Body of pancreas (tissue), 4 donors: ENCODE measurements at regions not wholly inside any gene's neighbourhood (a gene's known extent, or its start where the extent isn't known, plus 50 kb on each side); places are given as distances from the start of the nearest gene placed in this dataset.

Source experiments
- ATAC-seq: fragments of 150-250 bp; one replicate; pipeline ENCODE4 v1.9.1; 2016
- DNase-seq, 4 donors: peaks; one replicate each; pipeline ENCODE4 v3.0.0-alpha.2; 2019
- H3K27ac ChIP-seq, 4 donors: fragments of 200-600 bp; sonication (generic); 1 replicate in 3 of 4; 2 replicates in 1 of 4; pipeline versions ENCODE4 v1.5.1 to v1.6.1; 2016 to 2019; ENCODE audit warnings: mild to moderate bottlenecking in 1 of 4, mixed read lengths in 1 of 4, moderate library complexity in 1 of 4
- H3K27me3 ChIP-seq, 2 donors: fragments of 200-600 bp; sonication (generic); one replicate each; pipeline ENCODE4 v1.6.0; 2016; ENCODE audit warnings: mild to moderate bottlenecking in 1 of 2
- H3K36me3 ChIP-seq, 2 donors: fragments of 200-600 bp; sonication (generic); replicated peaks in 1 of 2; 2 replicates each; pipeline ENCODE4 v1.5.1; 2016; ENCODE audit warnings: low read depth in 2 of 2; ENCODE audit not compliant: insufficient read depth in 1 of 2
- H3K4me1 ChIP-seq: fragments of 200-600 bp; sonication (generic); one replicate; pipeline ENCODE4 v1.6.0; 2016
- H3K4me3 ChIP-seq, 2 donors: fragments of 200-600 bp; sonication (generic); 1 replicate in 1 of 2; 2 replicates in 1 of 2; pipeline ENCODE4 v1.5.1; 2016 to 2019
- H3K9me3 ChIP-seq, 3 donors: fragments of 200-600 bp; sonication (generic); 1 replicate in 2 of 3; 2 replicates in 1 of 3; pipeline ENCODE4 v1.5.1; 2016
- POLR2A ChIP-seq, 3 donors: fragments of 450-650 bp; IDR thresholded peaks; one replicate each; pipeline ENCODE4 v1.6.1; 2016; ENCODE audit warnings: antibody characterized with exemption in 3 of 3, mild to moderate bottlenecking in 2 of 3
- WGBS, 2 donors: methylation state at CpG; one replicate each; pipeline ENCODE4 v1.1.5; 2017; 5-methylcytosine and 5-hydroxymethylcytosine counted together
- intact Hi-C: fragments of 100-400 bp; cut with DNase I; formaldehyde crosslinking; loops from one replicate; pipeline ENCODE4 v1.15.1; 2023
- TF ChIP-seq, protein P1 (sequence below), 7 experiments: fragments of 450-650 bp in 4 of 7; fragments of 200-600 bp in 3 of 7; sonication (generic) in 3 of 7; IDR thresholded peaks; one replicate each; pipeline ENCODE4 v1.5.1; 2016 to 2019; ENCODE audit warnings: antibody characterized with exemption in 7 of 7

DNA sequence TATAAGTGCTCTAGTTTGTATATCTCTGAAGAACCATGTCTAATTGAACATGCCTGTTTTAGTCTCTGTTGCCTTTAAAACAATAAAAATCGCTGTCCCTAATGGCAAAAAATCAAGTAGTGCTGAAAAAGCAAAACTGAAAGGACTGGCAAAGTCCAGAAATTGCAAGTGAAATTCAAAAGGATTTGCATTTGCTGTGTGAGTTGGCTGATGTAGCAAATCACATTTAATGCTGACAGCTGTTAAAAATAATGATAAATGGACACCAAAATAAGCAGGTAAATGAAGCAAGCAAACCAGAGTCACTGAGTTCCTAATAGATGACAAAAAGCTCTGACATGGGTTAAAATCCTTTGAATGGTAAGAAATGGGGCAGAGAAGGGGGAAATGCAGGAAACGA, 874.1 kb downstream of the GRM8 start:
- intact Hi-C loops: no loop called here
- ATAC-seq (no peak), DNase-seq (no peak)
- Histone ChIP-seq H3K27ac (no peak overlapping the region), H3K4me3 (no peak overlapping the region), H3K4me1 (no peaks in the 10 kb centered on the region), H3K27me3 (no peaks in the 10 kb centered on the region), H3K36me3 (no peaks in the 10 kb centered on the region), H3K9me3 (no peaks in the 10 kb centered on the region)
- 43 to 46% methylated on average over 2 of the region's 2 CpGs for WGBS, 2 donors
- TF ChIP-seq POLR2A (IDR thresholded peaks at IDR 0.05): no peak
- TF ChIP-seq, protein P1, sequence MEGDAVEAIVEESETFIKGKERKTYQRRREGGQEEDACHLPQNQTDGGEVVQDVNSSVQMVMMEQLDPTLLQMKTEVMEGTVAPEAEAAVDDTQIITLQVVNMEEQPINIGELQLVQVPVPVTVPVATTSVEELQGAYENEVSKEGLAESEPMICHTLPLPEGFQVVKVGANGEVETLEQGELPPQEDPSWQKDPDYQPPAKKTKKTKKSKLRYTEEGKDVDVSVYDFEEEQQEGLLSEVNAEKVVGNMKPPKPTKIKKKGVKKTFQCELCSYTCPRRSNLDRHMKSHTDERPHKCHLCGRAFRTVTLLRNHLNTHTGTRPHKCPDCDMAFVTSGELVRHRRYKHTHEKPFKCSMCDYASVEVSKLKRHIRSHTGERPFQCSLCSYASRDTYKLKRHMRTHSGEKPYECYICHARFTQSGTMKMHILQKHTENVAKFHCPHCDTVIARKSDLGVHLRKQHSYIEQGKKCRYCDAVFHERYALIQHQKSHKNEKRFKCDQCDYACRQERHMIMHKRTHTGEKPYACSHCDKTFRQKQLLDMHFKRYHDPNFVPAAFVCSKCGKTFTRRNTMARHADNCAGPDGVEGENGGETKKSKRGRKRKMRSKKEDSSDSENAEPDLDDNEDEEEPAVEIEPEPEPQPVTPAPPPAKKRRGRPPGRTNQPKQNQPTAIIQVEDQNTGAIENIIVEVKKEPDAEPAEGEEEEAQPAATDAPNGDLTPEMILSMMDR (IDR thresholded peaks at IDR 0.05): no peak

DNA sequence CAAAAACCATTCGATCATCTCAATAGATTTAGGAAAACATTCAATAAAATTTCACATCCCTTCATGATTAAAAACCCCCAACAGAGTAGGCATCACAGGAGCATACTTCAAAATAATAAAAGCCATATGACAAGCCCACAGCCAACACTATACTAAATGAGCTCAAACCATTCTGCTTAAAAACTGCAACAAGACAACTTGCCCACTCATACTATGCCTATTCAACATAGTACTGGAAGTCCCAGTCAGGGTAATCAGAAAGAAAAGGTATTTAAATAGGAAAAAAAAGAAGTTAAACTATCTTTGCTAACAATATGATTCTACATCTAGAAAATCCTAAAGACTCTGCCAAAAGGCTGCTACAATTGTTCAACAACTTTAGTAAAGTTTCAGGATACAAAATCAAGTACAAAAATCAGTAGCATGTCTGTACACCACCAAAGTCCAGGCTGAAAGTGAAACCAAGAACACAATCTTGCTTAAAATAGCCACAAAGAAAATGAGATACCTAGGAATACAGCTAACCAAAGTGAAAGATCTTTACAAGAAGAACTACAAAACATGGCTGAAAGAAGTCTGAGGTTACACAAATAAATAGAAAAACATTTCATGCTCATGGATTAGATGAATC, 882.6 kb downstream of the GRM8 start:
- WGBS, 2 donors: 73 to 74% methylated on average over 1 of the region's 1 CpG
- no peak for TF ChIP-seq POLR2A (IDR thresholded peaks at IDR 0.05)
- TF ChIP-seq, protein P1 (IDR thresholded peaks at IDR 0.05): no peak

DNA sequence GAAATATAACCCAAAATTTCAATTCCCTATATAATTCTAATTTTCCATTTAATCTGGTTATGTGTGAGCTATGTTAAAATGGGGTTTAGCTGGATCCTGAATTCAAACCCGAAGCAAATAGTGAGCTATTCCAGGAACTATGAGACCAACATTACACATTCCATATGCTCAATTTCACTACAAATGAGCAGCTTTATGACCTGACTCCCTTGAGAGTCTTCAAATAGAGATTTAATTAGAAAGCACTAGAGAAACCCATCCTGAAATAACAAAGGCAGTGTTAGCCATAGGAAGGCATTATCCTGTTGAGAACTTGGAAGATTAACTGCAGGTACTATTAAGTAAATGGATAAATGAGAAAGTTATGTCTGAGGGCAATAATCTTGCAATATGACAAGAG, 890.0 kb downstream of the GRM8 start:
- H3K27me3 ChIP-seq: no peaks in the 10 kb centered on the region
- no peaks in the 10 kb centered on the region for H3K9me3 ChIP-seq
- TF ChIP-seq POLR2A (IDR thresholded peaks at IDR 0.05): no peak
- TF ChIP-seq, protein P1 (IDR thresholded peaks at IDR 0.05): no peak
- intact Hi-C loops: no loop called here
- H3K4me3 ChIP-seq: no peak overlapping the region
- H3K36me3 ChIP-seq: no peaks in the 10 kb centered on the region
- WGBS, 2 donors: 44 to 63% methylated on average over 1 of the region's 1 CpG
- no peak for DNase-seq
- H3K27ac ChIP-seq: no peak overlapping the region
- H3K4me1 ChIP-seq: no peaks in the 10 kb centered on the region
- ATAC-seq: no peak

More for the DNA sequence above, 882.6 kb downstream of the GRM8 start:
- no peak for DNase-seq
- Histone ChIP-seq H3K9me3 (no peaks in the 10 kb centered on the region), H3K27ac (no peak overlapping the region), H3K4me3 (no peak overlapping the region), H3K4me1 (no peaks in the 10 kb centered on the region), H3K36me3 (no peaks in the 10 kb centered on the region), H3K27me3 (no peaks in the 10 kb centered on the region)
- no peak for ATAC-seq
- intact Hi-C loops: no loop called here

DNA sequence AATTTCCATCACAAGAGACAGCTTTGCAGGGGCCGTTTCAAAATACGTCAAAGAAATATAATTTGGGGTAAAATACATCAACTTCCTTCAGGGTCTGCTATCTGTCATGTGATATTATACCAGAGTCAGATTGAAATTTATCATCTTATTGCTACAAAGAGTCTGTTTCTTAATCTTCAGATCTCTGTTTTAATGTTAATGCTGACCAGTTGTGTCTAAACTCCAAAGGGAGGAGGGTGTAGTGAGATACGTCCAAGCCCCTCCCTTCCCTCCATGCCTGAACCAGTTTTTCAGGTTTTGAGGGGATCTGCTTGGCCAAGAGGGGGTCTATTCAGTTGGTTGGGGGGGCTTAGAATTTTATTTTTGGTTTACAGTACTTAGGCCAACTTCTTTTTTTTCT, 891.6 kb downstream of the GRM8 start:
- Histone ChIP-seq H3K27me3 (no peaks in the 10 kb centered on the region), H3K9me3 (no peaks in the 10 kb centered on the region), H3K4me1 (no peaks in the 10 kb centered on the region), H3K27ac (no peak overlapping the region), H3K36me3 (no peaks in the 10 kb centered on the region), H3K4me3 (no peak overlapping the region)
- 55 to 65% methylated on average over 3 of the region's 3 CpGs for WGBS, 2 donors
- TF ChIP-seq, protein P1 (IDR thresholded peaks at IDR 0.05): no peak
- TF ChIP-seq POLR2A (IDR thresholded peaks at IDR 0.05): no peak
- ATAC-seq (no peak), DNase-seq (no peak)
- intact Hi-C loops: no loop called here

DNA sequence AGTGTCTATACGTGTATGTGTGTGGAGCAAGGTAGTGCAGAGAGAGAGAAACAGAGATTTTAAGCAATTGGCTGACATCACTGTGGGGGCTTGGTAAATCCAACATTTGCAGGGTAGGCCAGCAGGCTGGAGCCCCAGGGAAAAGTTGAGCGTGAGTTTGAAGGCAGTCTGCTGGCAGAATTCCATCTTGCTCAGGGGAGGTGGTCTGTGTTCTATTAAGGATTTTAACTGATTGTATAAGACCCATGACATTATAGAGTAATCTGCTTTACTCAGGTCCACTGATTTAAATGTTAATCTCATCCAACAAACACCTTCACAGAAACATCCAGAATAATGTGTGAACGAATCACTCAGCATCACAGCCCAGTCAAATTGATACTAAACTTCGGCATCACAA, 912.9 kb downstream of the GRM8 start:
- no peak overlapping the region for H3K27ac ChIP-seq
- ATAC-seq (no peak), DNase-seq (no peak)
- H3K4me1 ChIP-seq: no peaks in the 10 kb centered on the region
- H3K27me3 ChIP-seq: no peaks in the 10 kb centered on the region
- intact Hi-C loops: no loop called here
- WGBS, 2 donors: 58 to 62% methylated on average over 4 of the region's 4 CpGs
- no peak overlapping the region for H3K4me3 ChIP-seq
- no peaks in the 10 kb centered on the region for H3K9me3 ChIP-seq
- H3K36me3 ChIP-seq: no peaks in the 10 kb centered on the region
- TF ChIP-seq, protein P1 (IDR thresholded peaks at IDR 0.05): no peak
- TF ChIP-seq POLR2A (IDR thresholded peaks at IDR 0.05): no peak
